GM11168 (cell line): ENCODE measurements at regions not wholly inside any gene's neighbourhood (a gene's known extent, or its start where the extent isn't known, plus 50 kb on each side); places are given as distances from the start of the nearest gene placed in this dataset.
"Not testable (repeated sequence)": the region's sequence is repeated elsewhere in the genome, so short reads cannot be mapped to it uniquely, and the experiment has no call there.

Source experiments
- in situ Hi-C: fragments of 300-500 bp; cut with MboI; formaldehyde crosslinking; loops from one replicate; pipeline ENCODE4 v1.12.0; 2022; ENCODE audit warnings: low sequenced_read_pairs; ENCODE audit not compliant: unreplicated experiment

DNA sequence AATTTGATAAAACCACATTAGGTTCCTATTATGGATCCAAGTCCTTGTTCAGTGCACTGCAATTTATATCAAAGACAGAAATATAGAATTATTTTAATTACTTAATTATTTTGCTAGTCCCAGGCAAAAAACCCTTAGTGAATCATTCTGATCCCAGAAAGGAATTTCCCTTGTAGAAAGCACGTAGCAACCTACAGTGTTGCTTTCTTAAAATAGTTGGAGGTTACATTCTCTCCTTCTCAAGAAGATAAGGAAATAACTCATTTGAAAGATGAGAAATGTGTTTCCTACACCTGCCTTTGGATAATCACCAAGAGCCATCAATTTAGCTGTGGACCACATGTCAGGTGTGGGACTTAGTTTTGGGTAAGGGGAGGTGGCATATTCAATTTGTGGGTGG is 434.9 kb downstream of the SHISA9 start:
- in situ Hi-C loops = no loop called here

DNA sequence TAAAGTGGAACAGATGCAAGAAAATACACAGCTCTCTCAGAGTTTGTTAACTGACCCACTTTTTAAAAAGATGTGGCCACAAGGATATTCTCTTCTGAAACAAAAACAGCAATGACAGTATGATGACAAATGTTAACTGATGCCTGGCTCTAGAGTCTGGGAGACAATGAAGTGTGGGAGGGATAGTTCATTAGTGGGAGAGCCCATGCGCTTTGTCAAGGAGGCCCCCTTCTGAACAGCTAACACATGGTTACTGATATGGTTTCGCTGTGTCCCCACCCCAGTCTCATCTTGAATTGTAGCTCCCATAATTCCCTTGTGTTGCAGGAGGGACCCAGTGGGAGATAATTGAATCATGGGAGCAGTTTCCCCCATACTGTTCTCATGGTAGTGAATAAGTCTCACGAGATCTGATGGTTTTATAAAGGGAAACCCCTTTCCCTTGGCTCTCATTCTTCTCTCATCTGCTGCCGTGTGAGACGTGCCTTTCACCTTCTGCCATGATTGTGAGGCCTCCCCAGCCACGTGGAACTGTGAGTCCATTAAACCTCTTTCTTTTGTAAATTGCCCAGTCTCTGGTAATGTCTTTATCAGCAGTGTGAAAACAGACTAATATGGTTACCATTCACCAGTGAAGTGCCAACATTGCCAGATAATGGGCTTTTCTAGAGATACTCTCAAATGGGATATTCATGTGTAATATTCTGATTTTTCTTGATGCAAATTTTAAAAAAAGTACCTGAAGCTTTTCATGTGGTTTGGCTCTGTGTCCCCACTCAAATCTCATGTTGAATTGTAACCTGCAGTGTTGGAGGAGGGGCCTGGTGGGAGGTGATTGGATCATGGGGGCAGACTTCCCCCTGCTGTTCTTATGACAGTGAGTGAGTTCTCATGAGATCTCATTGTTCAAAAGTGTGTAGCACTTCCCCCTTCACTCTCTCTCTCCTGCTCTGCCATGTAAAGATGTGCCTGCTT is 435.8 kb downstream of the SHISA9 start:
- in situ Hi-C loops = not testable (repeated sequence)

GRCh38 chr16:13338044-13338443 is 436.6 kb downstream of the SHISA9 start:
- in situ Hi-C loops = no loop called here

GRCh38 chr16:13342675-13343074 is 441.3 kb downstream of the SHISA9 start:
- in situ Hi-C loops = no loop called here

- in situ Hi-C loops = no loop called here
Measured at GRCh38 chr16:13344001-13344400, 442.6 kb downstream of the SHISA9 start.

DNA sequence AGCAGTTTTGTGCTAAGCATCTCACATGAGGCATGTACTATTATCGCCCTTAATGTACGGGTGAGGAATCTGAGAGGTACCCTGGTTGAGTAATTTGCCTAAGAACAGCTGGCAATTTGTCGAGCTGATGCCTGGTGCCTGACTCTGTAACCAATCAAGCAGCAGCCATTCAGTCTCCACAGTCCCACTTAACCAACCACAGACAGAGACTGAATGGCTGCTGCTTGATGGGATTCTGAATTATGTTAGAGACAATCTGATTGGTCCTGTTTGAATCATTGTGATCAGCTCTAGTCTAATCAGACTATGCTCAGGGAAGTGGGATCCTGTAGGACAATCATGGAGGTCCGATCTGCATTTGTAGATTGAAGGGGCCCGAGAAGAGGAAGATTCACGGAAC is 447.0 kb downstream of the SHISA9 start:
- in situ Hi-C loops = no loop called here

DNA sequence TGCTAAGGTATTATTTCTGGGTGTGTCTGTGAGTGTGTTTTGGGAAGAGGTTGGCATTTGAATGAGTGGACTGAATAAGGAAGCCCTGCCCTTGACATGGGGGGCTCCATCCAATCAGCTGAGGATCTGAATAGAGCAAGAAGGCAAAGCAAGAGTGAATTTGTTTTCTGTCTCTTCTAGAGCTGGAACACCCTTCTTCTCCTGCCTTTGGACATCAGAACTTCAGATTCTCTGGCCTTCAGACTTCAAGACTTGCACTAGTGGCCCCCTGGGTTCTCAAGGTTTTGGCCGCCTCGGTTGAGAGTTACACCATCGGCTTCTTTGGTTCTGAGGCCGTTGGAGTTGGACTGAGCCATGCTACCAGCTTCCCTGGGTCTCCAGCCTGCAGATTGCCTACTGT is 448.6 kb downstream of the SHISA9 start:
- in situ Hi-C loops = no loop called here

GRCh38 chr16:13351181-13351580 is 449.8 kb downstream of the SHISA9 start:
- in situ Hi-C loops = no loop called here

- in situ Hi-C loops = no loop called here
Measured at GRCh38 chr16:13351601-13352217, 450.3 kb downstream of the SHISA9 start.

DNA sequence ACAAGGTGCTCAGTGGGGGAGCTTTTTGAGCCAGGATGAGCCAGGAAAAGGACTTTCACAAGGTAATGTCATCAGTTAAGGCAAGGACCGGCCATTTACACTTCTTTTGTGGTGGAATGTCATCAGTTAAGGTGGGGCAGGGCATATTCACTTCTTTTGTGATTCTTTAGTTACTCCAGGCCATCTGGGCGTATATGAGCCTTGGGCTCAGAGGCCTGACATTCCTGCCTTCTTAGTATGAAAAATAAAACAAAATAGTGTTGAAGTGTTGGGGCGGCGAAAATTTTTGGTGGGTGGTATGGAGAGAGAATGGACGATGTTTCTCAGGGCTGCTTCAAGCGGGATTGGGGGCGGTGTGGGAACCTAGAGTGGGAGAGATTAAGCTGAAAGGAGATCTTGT is 451.4 kb downstream of the SHISA9 start:
- in situ Hi-C loops = not testable (repeated sequence)

DNA sequence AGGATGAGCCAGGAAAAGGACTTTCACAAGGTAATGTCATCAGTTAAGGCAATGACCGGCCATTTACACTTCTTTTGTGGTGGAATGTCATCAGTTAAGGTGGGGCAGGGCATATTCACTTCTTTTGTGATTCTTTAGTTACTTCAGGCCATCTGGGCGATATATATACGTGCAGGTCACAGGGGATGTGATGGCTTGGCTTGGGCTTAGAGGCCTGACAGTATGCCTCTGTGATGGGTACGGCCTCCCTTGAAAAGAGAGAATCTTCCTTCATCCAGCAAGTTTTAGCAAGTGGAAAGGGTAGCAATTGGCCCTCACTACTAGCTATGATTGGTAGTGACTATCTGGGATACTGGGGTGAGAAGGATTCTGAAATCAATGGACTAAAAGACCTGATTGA is 456.4 kb downstream of the SHISA9 start:
- in situ Hi-C loops = not testable (repeated sequence)

DNA sequence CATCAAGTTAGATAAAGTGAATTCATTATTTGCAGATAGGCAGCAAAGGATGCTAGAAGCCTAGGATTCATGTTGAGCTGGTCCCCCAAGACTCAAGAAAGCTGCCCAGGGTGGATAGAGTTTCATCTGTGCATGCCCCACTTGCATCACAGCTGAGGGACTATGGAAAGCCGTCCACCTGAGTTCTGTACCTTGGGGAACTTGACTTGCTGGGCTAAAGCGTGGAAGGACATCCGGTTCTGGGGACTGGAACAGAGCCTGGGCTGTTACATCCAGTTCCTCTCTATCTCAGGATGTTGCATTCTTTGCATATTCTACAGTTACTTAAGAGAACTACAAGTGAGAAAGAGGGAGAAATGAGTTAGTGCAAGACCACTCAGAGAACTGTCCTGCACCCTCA is 458.4 kb downstream of the SHISA9 start:
- in situ Hi-C loops = no loop called here

GRCh38 chr16:13372421-13372820 is 471.0 kb downstream of the SHISA9 start:
- in situ Hi-C loops = no loop called here

DNA sequence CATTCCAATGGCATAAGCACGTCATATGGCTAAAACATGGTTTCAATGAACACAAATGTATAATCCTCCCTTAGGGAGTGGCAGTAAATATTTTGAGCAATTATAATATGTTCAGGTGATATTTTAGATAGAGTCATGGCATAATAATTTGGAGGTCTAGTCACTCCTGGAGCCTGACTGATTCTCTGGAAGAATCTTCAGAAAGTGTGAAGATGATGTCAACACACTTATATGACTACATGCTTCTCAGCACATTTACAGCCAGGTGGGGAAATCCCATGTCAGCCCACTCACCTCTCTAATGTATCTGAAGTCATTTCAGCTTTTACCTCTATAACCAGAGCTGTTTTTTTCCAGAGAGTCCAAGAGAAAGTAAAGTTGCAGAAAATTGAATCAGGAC is 474.8 kb downstream of the SHISA9 start:
- in situ Hi-C loops = no loop called here

GRCh38 chr16:13377143-13377542 is 475.7 kb downstream of the SHISA9 start:
- in situ Hi-C loops = no loop called here

DNA sequence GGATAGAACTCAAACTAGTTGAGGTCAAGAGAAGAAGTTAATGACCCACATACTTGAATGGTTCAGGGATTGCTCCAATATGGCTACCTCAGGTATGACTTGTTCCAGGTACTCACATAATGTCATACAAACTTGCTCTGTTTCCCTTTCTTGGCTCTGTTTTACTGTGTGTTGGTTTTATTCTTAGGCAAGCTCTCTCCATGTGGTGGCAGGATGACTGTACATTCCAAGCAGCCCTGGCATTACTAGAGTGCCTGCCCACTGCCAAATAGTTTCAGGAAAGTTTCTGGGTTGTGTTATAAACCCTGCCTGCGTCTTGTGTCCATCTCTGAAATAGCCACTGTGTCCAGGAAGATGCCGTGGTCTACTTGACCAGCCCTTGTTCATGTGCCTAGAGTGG is 476.8 kb downstream of the SHISA9 start:
- in situ Hi-C loops = no loop called here

- in situ Hi-C loops = no loop called here
Measured at GRCh38 chr16:13379266-13379665, 477.9 kb downstream of the SHISA9 start.

GRCh38 chr16:13385156-13386040 is 484.0 kb downstream of the SHISA9 start:
- in situ Hi-C loops = not testable (repeated sequence)

GRCh38 chr16:13390093-13390985 is 488.9 kb downstream of the SHISA9 start:
- in situ Hi-C loops = no loop called here

DNA sequence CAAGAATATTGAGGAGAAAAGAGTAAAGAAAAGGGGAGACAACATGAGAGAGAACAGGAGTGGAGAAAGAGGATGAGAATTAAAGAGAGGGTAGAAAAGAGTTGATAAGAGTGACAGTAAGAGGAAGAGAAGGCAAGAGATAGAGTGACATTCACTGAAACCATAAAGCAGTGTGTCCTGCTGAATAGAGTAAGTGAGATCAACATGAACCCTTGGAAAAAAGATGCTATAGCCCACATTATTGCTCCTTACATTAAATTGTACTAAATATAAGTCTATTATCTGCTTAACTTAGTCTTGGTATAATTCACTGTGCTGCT is 489.5 kb downstream of the SHISA9 start:
- in situ Hi-C loops = no loop called here
